ENCODE measurements at regions not wholly inside any gene's neighbourhood (a gene's known extent, or its start where the extent isn't known, plus 50 kb on each side); places are given as distances from the start of the nearest gene placed in this dataset. TPM values are rescaled to one million over a fixed set of nuclear protein-coding genes. Genes with fewer than 3 reads are reported as not detected.

- DNase-seq (ENCODE audit: low spot score) (no peak), ATAC-seq (no peak)
- intact Hi-C loops (cut with DNase I): no loop called here
Observed at GRCh38 chr10:1852841-1853240, 115.5 kb upstream of the ADARB2 start.

- ATAC-seq (no peak), DNase-seq (ENCODE audit: low spot score) (no peak)
- intact Hi-C loops (cut with DNase I): no loop called here
Observed at GRCh38 chr10:1851762-1852161, 114.4 kb upstream of the ADARB2 start.

GRCh38 chr10:1850971-1851527 is 113.7 kb upstream of the ADARB2 start:
- no peak for ATAC-seq
- DNase-seq (ENCODE audit: low spot score): no peak
- intact Hi-C loops (cut with DNase I): no loop called here

- ATAC-seq: no peak
- intact Hi-C loops (cut with DNase I): no loop called here
- DNase-seq (ENCODE audit: low spot score): no peak
Observed at GRCh38 chr10:1847361-1847760, 110.0 kb upstream of the ADARB2 start.

GRCh38 chr10:1846032-1846431 is 108.7 kb upstream of the ADARB2 start:
- no peak for ATAC-seq
- no peak for DNase-seq (ENCODE audit: low spot score)
- intact Hi-C loops (cut with DNase I): no loop called here

- intact Hi-C loops (cut with DNase I): no loop called here
- ATAC-seq (no peak), DNase-seq (ENCODE audit: low spot score) (no peak)
Observed at GRCh38 chr10:1841759-1842158, 104.4 kb upstream of the ADARB2 start.

- intact Hi-C loops (cut with DNase I): no loop called here
- ATAC-seq: no peak
Observed at GRCh38 chr10:1829712-1830111, 92.4 kb upstream of the ADARB2 start.

GRCh38 chr10:1824928-1825327 is 87.6 kb upstream of the ADARB2 start:
- DNase-seq (ENCODE audit: low spot score): no peak
- ATAC-seq: no peak
- intact Hi-C loops (cut with DNase I): no loop called here

More at GRCh38 chr10:1829712-1830111, 92.4 kb upstream of the ADARB2 start:
- DNase-seq (ENCODE audit: low spot score): no peak

GRCh38 chr10:1814556-1814955 is 77.2 kb upstream of the ADARB2 start:
- intact Hi-C loops (cut with DNase I): no loop called here
- no peak for DNase-seq (ENCODE audit: low spot score)
- no peak for ATAC-seq

GRCh38 chr10:1809139-1809741 is 71.9 kb upstream of the ADARB2 start:
- ATAC-seq: no peak
- DNase-seq (ENCODE audit: low spot score): no peak
- intact Hi-C loops (cut with DNase I): no loop called here

- DNase-seq (ENCODE audit: low spot score) (no peak), ATAC-seq (no peak)
- intact Hi-C loops (cut with DNase I): no loop called here
Observed at GRCh38 chr10:1807924-1808323, 70.6 kb upstream of the ADARB2 start.

- intact Hi-C loops (cut with DNase I): no loop called here
- DNase-seq (ENCODE audit: low spot score) (no peak), ATAC-seq (no peak)
Observed at GRCh38 chr10:1807196-1807595, 69.9 kb upstream of the ADARB2 start.

GRCh38 chr10:1802413-1802812 is 65.1 kb upstream of the ADARB2 start:
- no peak for ATAC-seq
- intact Hi-C loops (cut with DNase I): no loop called here
- DNase-seq (ENCODE audit: low spot score): no peak

- DNase-seq (ENCODE audit: low spot score): no peak
- intact Hi-C loops (cut with DNase I): no loop called here
- ATAC-seq: no peak
Observed at GRCh38 chr10:1788401-1788800, 51.1 kb upstream of the ADARB2 start.

Small RNA genes lying in the stretch of these regions (microRNA-seq; reads per million reads assigned to microRNA genes)
- not detected for gene MIR6072

Data from sciatic nerve (tissue), 2 donors.